ENCODE measurements at regions not wholly inside any gene's neighbourhood (a gene's known extent, or its start where the extent isn't known, plus 50 kb on each side); places are given as distances from the start of the nearest gene placed in this dataset.

- no peak for DNase-seq (ENCODE audit: low spot score)
- no peak overlapping the region for H3K4me3 ChIP-seq
- TF ChIP-seq, protein P1, sequence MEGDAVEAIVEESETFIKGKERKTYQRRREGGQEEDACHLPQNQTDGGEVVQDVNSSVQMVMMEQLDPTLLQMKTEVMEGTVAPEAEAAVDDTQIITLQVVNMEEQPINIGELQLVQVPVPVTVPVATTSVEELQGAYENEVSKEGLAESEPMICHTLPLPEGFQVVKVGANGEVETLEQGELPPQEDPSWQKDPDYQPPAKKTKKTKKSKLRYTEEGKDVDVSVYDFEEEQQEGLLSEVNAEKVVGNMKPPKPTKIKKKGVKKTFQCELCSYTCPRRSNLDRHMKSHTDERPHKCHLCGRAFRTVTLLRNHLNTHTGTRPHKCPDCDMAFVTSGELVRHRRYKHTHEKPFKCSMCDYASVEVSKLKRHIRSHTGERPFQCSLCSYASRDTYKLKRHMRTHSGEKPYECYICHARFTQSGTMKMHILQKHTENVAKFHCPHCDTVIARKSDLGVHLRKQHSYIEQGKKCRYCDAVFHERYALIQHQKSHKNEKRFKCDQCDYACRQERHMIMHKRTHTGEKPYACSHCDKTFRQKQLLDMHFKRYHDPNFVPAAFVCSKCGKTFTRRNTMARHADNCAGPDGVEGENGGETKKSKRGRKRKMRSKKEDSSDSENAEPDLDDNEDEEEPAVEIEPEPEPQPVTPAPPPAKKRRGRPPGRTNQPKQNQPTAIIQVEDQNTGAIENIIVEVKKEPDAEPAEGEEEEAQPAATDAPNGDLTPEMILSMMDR (IDR thresholded peaks at IDR 0.05) = no peak
Measured at GRCh38 chr14:61959348-61959747, 197.1 kb downstream of the SNAPC1 start.

GRCh38 chr14:61961369-61961768 is 199.1 kb downstream of the SNAPC1 start:
- H3K4me3 ChIP-seq = no peak overlapping the region
- no peak overlapping the region for H3K27ac ChIP-seq
- TF ChIP-seq, protein P1 (IDR thresholded peaks at IDR 0.05) = no peak
- DNase-seq (ENCODE audit: low spot score) = no peak

More at GRCh38 chr14:61959348-61959747, 197.1 kb downstream of the SNAPC1 start:
- H3K27ac ChIP-seq = no peak overlapping the region

DNA sequence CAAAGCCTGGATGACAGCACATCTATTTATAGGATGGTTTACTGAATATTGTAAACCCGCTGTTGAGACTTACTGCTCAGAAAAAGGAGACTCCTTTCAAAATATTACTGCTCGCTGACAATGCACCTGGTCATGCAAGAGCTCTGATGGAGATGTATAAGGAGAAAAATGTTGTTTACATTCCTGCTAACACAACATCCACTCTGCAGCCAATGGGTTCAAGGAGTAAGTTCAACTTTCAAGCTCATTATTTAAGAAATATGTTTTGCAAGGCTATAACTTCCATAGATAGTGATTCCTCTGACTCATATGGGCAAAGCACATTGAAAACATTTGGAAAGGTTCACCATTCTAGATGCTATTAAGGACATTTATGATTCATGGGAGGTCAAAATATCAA is 201.7 kb downstream of the SNAPC1 start:
- DNase-seq (ENCODE audit: low spot score) = no peak
- TF ChIP-seq, protein P1 (IDR thresholded peaks at IDR 0.05) = no peak
- Histone ChIP-seq H3K4me3 (no peak overlapping the region), H3K27ac (no peak overlapping the region)

- TF ChIP-seq, protein P1 (IDR thresholded peaks at IDR 0.05) = no peak
- DNase-seq (ENCODE audit: low spot score) = no peak
- no peak overlapping the region for H3K4me3 ChIP-seq
- no peak overlapping the region for H3K27ac ChIP-seq
Measured at GRCh38 chr14:61965030-61965745, 203.0 kb downstream of the SNAPC1 start.

- no peak for DNase-seq (ENCODE audit: low spot score)
Measured at GRCh38 chr14:61968207-61968606, 206.0 kb downstream of the SNAPC1 start.

GRCh38 chr14:61972711-61973110 is 210.5 kb downstream of the SNAPC1 start:
- H3K27ac ChIP-seq = no peak overlapping the region
- DNase-seq (ENCODE audit: low spot score) = no peak
- TF ChIP-seq, protein P1 (IDR thresholded peaks at IDR 0.05) = no peak
- H3K4me3 ChIP-seq = no peak overlapping the region

More at GRCh38 chr14:61968207-61968606, 206.0 kb downstream of the SNAPC1 start:
- Histone ChIP-seq H3K27ac (no peak overlapping the region), H3K4me3 (no peak overlapping the region)
- TF ChIP-seq, protein P1 (IDR thresholded peaks at IDR 0.05) = no peak

DNA sequence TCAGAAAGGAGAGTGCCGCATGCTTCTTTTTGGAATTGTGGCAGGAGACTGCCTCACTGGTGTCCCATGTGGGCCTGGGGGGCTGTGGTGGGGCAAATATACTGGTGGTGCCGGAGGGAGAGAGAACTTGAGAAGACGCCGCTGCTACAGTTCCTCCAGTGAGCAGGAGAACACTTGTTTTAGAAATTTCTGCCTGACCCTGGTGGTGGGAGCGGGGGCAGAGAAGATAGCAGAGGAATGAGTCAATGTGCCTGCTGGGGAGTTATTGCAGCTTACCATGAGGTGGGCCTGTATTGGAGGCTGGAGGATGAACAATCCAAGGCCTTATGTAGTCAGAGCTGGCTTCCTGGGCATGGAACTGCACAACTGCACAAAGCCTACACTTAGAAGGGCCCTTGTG is 211.8 kb downstream of the SNAPC1 start:
- no peak for DNase-seq (ENCODE audit: low spot score)
- Histone ChIP-seq H3K4me3 (no peak overlapping the region), H3K27ac (no peak overlapping the region)
- TF ChIP-seq, protein P1 (IDR thresholded peaks at IDR 0.05) = no peak
